ENCODE measurements at regions not wholly inside any gene's neighbourhood (a gene's known extent, or its start where the extent isn't known, plus 50 kb on each side); places are given as distances from the start of the nearest gene placed in this dataset.

- Histone ChIP-seq H2AFZ (ENCODE audit: low read length) (no peak overlapping the region), H3K79me2 (ENCODE audit: control insufficient read depth, insufficient read depth, low read length) (no peaks in the 10 kb centered on the region), H3K4me3 (replicated peaks in 1 of 4; ENCODE audit: control extremely low read depth in 1 of 4, insufficient read depth in 1 of 4, low read depth in 3 of 4, low read length in 4 of 4) (no peak overlapping the region), H3K4me1 (ENCODE audit: control insufficient read depth, extremely low read depth, insufficient read depth, low read length) (no peaks in the 10 kb centered on the region), H3K9ac (ENCODE audit: insufficient read depth, low read length) (no peak overlapping the region), H3K36me3 (ENCODE audit: control insufficient read depth, insufficient read depth, low read length) (no peaks in the 10 kb centered on the region), H3K9me3 (ENCODE audit: control insufficient read depth, insufficient read depth, low read depth, low read length) (no peaks in the 10 kb centered on the region), H4K20me1 (ENCODE audit: control insufficient read depth, extremely low read depth, insufficient read depth, low read length) (no peaks in the 10 kb centered on the region), H3K27me3 (ENCODE audit: control insufficient read depth, insufficient read depth, low read length) (peaks cover 6% of the 10 kb centered on the region), H3K4me2 (ENCODE audit: extremely low read depth, insufficient read depth, low read length) (no peak overlapping the region), H3K27ac (ENCODE audit: insufficient read depth, low read length) (no peak overlapping the region)
- TF ChIP-seq CTCF (conservative IDR thresholded peaks at IDR 0.05 in 1 of 2, IDR thresholded peaks at IDR 0.05 in 1 of 2; ENCODE audit: low read depth in 1 of 2, low read length in 2 of 2) (no peak), EZH2 (IDR thresholded peaks at IDR 0.05; ENCODE audit: low read length, missing control alignments) (no peak)
- DNase-seq (ENCODE audit: low read depth in 2 of 2) = no peak
These were observed 122.1 kb downstream of the FOXB1 start for GRCh38 chr15:60126200-60126599.

DNA sequence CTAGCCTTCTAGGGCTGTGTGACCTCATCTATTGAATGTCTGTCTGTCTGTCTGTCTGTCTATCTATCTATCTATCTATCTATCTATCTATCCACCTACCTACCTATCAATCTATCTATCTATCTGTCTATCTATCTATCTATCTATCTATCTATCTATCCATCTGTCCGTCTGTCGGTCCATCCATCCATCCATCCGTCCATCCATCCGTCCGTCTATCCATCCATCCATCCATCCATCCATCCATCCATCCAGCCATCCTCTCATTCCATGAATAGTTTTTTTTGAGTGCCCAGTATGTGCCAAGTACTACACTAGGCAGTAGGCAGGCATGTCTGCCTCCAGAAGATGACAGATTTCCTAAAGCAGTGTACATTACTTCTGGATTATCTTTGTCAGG is 122.5 kb downstream of the FOXB1 start:
- H3K9ac ChIP-seq (ENCODE audit: insufficient read depth, low read length) = no peak overlapping the region
- peaks cover 6% of the 10 kb centered on the region for H3K27me3 ChIP-seq (ENCODE audit: control insufficient read depth, insufficient read depth, low read length)
- no peak for DNase-seq (ENCODE audit: low read depth in 2 of 2)
- H3K79me2 ChIP-seq (ENCODE audit: control insufficient read depth, insufficient read depth, low read length) = no peaks in the 10 kb centered on the region
- H3K4me3 ChIP-seq (replicated peaks in 1 of 4; ENCODE audit: control extremely low read depth in 1 of 4, insufficient read depth in 1 of 4, low read depth in 3 of 4, low read length in 4 of 4) = no peak overlapping the region
- H3K4me1 ChIP-seq (ENCODE audit: control insufficient read depth, extremely low read depth, insufficient read depth, low read length) = no peaks in the 10 kb centered on the region
- H2AFZ ChIP-seq (ENCODE audit: low read length) = no peak overlapping the region
- no peaks in the 10 kb centered on the region for H3K36me3 ChIP-seq (ENCODE audit: control insufficient read depth, insufficient read depth, low read length)
- no peak overlapping the region for H3K4me2 ChIP-seq (ENCODE audit: extremely low read depth, insufficient read depth, low read length)
- H4K20me1 ChIP-seq (ENCODE audit: control insufficient read depth, extremely low read depth, insufficient read depth, low read length) = no peaks in the 10 kb centered on the region
- TF ChIP-seq CTCF (conservative IDR thresholded peaks at IDR 0.05 in 1 of 2, IDR thresholded peaks at IDR 0.05 in 1 of 2; ENCODE audit: low read depth in 1 of 2, low read length in 2 of 2) = no peak
- no peak for TF ChIP-seq EZH2 (IDR thresholded peaks at IDR 0.05; ENCODE audit: low read length, missing control alignments)
- no peak overlapping the region for H3K27ac ChIP-seq (ENCODE audit: insufficient read depth, low read length)
- H3K9me3 ChIP-seq (ENCODE audit: control insufficient read depth, insufficient read depth, low read depth, low read length) = no peaks in the 10 kb centered on the region

GRCh38 chr15:60128000-60128376 is 123.9 kb downstream of the FOXB1 start:
- H3K9ac ChIP-seq (ENCODE audit: insufficient read depth, low read length) = peak overlapping the region; percentile 48
- H3K4me3 ChIP-seq (replicated peaks in 1 of 4; ENCODE audit: control extremely low read depth in 1 of 4, insufficient read depth in 1 of 4, low read depth in 3 of 4, low read length in 4 of 4) = peak overlapping the region; percentile 61 to 76 (median 74)
- no peaks in the 10 kb centered on the region for H4K20me1 ChIP-seq (ENCODE audit: control insufficient read depth, extremely low read depth, insufficient read depth, low read length)
- no peaks in the 10 kb centered on the region for H3K9me3 ChIP-seq (ENCODE audit: control insufficient read depth, insufficient read depth, low read depth, low read length)
- H3K4me1 ChIP-seq (ENCODE audit: control insufficient read depth, extremely low read depth, insufficient read depth, low read length) = no peaks in the 10 kb centered on the region
- peak overlapping the region; percentile 91 for H2AFZ ChIP-seq (ENCODE audit: low read length)
- no peaks in the 10 kb centered on the region for H3K36me3 ChIP-seq (ENCODE audit: control insufficient read depth, insufficient read depth, low read length)
- peak overlapping the region; percentile 57 for H3K27ac ChIP-seq (ENCODE audit: insufficient read depth, low read length)
- peaks cover 6% of the 10 kb centered on the region for H3K27me3 ChIP-seq (ENCODE audit: control insufficient read depth, insufficient read depth, low read length)
- DNase-seq (ENCODE audit: low read depth in 2 of 2) = peak; percentile 22 to 62
- TF ChIP-seq CTCF (conservative IDR thresholded peaks at IDR 0.05 in 1 of 2, IDR thresholded peaks at IDR 0.05 in 1 of 2; ENCODE audit: low read depth in 1 of 2, low read length in 2 of 2) (no peak), EZH2 (IDR thresholded peaks at IDR 0.05; ENCODE audit: low read length, missing control alignments) (no peak)
- H3K4me2 ChIP-seq (ENCODE audit: extremely low read depth, insufficient read depth, low read length) = peak overlapping the region; percentile 82
- H3K79me2 ChIP-seq (ENCODE audit: control insufficient read depth, insufficient read depth, low read length) = no peaks in the 10 kb centered on the region

Measured in fibroblast of lung (primary cell).